HG02678 (cell line): ENCODE measurements at regions not wholly inside any gene's neighbourhood (a gene's known extent, or its start where the extent isn't known, plus 50 kb on each side); places are given as distances from the start of the nearest gene placed in this dataset.
A peak's percentile ranks its signal among the peaks of the same experiment; 100 is the strongest.
"Not testable (repeated sequence)": the region's sequence is repeated elsewhere in the genome, so short reads cannot be mapped to it uniquely, and the experiment has no call there.

Experiments
- ATAC-seq: cut with Tn5 transposase; IDR thresholded peaks from one replicate; pipeline ENCODE4 v1.9.1; 2021; ENCODE audit warnings: mild to moderate bottlenecking, moderate library complexity; ENCODE audit not compliant: unreplicated experiment

DNA sequence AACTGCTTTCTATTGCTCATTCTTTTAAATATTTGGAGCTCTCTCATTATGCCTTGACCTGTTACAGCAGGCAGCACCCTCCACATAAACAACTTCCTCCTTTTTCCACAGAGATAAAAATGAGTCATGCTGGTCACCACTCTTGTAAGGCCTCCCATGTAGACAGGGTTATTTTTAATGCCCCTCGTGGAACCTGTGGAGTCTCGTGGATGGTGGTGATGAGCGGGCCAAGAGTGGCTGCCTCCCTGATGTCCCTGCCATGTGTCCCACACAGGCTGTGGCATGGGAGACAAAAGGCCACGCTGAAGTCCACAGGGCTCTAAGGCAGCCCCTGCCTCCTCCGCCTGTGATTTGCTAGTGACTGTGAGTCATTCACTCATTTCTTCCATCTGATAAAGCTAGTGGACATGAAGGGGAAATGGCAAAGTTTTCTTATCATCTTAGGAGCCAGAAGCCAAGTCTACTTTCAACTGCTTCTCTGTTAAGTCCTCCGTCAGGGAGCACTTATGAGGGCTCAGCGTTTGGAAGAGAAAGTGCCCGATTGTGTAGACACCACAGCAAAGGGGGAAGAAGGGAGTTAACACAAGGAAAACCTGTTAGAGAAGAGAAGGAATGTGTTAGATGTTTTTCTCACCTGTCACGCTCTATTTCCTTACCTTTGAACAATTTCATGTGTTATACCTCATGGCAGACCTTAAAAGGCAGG is 121.6 kb upstream of the FAT1 start:
- no peak for ATAC-seq

DNA sequence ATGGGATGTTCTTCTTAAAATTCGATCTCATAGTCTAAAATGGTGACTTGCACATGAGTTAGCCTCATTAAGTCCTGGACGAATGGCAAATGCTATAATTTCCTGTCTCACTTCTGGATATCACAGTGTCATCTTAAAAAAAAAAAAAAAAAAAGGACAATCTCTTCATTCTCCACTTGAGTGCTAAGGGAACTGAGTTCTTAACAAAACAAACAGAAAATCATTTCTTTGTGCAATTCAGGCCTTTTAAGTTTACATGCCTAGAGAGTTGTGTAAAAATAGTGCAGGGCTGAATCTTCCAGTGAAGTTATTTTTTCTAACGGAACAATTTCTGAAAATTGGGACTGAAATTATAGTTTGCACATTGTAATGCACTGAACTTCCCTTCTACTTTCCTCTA is 122.8 kb upstream of the FAT1 start:
- no peak for ATAC-seq

DNA sequence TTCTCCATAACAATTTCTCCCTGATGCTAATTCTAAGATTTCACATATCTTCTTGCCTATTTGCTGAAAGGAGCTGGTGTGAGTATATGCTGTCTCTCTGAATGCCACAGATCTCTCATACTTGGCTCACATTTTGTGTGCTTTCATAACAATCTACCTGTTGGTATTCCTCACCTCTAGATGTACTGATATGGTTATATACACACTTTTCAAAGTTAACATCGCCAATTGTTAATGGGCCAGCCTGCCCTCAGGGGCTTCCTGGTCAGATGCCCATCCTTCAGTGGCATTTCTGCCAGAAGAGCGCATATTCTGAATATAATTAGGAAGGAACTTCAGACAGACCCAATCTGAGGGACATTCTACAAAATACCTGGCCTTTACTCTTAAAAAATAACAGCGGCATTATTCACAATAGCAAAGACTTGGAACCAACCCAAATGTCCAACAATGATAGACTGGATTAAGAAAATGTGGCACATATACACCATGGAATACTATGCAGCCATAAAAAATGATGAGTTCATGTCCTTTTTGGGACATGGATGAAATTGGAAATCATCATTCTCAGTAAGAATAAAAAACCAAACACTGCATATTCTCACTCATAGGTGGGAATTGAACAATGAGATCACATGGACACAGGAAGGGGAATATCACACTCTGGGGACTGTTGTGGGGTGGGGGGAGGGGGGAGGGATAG is 123.9 kb upstream of the FAT1 start:
- ATAC-seq = not testable (repeated sequence)

DNA sequence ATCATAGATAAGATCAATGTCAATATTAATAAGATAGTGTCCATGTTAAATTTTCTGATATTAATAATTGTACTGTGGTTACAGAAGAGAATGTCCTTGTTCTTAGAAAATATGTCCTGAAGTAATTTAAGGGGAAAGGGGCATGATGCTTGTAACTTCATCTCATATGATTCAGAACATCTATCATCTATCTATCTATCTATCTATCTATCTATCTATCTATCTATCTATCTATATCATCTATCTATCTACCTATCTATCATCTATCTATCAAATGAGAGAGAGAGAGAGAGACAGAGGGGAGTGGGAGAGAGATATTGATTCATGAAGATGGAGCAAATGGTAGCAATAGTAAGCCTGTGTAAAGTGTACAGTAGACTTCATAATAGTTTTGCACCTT is 124.8 kb upstream of the FAT1 start:
- no peak for ATAC-seq

DNA sequence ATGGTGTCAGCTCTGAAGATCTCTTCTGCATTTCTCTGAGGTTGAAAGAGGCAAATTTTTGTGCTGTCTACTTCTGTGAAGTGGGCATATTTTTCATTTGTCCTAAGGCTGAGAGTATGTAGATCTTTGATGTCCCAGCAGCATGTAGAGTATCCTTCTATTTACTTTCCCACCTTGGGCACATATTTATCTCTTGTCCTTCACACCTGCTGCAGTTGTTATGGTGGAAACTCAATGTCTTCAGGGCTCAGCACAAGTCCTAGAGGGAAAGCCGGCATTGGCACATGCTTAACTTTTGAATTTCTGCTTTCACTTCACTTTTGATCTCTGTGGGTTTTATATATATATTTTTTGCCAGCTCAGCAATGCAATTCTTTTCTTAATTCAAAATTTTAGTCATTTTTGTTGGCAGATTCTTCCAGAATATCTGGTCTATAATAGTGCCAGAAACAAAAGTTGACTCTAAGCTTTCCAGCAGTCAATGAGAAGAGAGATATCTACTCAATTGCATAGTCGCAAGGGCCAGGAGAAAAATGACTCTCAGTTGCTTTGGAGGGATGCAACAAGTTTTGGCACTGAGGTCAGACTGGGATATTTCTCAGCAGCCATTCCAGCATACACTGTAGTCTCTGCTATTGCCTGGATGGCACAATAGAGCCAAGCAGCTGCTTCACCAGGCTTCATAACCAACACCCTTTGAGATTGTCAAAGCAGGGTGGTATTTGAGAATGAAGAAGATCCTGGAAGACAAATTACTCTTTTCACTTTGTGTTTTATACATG is 127.8 kb upstream of the FAT1 start:
- no peak for ATAC-seq

DNA sequence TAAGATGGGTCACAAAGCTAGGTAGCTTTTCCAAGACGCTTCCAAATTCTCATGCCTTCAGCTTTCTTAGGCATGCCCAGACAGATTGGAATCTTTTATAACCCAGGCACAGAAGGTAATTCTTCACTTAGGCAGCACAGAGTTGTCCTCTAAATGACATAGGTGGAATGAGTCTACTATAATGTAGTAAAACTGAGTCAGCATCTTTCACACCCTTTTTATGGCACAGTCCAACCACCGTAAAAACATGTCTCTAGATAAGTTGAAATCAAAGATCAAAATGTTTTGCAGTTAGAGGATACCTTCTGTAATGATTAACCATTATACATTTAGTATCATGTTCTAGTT is 128.4 kb upstream of the FAT1 start:
- ATAC-seq = no peak

DNA sequence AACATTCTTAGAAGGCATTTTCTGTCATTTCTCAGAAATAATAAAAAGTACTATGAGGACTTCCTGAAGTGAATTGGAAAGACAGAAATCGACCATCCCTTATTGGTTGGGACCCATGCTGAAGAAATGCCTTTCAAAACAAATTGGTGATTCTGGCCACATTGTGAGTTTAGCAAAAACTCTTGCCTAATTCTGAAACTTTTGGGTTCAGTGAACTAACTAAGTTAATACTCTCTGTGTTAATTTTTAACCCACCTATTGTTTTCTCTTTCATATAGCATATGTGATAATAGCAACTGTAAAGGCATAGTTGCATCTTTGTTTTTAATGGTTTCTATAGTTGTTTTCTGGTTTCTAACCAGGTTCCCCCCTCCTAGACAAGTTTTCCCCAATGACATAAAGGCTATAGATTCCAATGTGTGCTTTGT is 129.3 kb upstream of the FAT1 start:
- ATAC-seq = peak; percentile 83

DNA sequence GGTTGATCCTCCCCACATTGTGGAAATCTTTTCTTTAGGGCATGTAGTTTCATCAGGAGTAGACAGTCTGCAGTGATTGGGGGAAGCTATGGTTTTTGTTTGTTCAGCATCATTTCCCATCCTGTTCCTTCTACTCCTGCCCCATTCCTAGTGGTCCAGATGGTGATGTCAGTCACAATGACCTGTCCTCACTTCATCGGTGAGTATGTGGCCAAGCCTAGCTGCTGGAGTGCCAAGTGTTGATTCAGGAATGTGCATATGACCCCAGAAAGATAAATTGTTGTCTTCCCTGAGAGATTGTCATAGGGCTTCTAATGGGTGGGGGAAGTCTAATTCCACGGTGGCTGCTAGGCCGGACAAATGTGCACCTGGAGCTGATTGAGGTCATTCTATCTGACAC is 130.6 kb upstream of the FAT1 start:
- ATAC-seq = no peak

DNA sequence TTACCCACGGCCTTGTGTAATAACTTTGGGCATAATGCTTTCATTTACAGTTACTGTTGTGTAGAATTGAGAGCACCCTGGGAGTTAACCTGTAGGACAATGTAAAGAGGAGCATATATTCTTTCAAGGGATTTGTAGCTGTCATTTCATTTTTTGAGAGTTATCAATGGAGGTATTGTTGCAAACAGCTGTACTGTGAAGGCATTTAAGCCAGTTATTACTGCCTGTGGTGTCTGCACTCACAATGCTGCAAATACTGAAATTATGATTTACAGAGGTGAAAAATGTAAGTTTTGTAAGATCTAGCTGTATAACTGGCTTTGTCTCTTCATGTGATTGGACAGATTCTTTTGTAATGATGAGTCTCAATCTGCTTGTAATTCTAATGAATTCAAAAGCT is 131.5 kb upstream of the FAT1 start:
- no peak for ATAC-seq

DNA sequence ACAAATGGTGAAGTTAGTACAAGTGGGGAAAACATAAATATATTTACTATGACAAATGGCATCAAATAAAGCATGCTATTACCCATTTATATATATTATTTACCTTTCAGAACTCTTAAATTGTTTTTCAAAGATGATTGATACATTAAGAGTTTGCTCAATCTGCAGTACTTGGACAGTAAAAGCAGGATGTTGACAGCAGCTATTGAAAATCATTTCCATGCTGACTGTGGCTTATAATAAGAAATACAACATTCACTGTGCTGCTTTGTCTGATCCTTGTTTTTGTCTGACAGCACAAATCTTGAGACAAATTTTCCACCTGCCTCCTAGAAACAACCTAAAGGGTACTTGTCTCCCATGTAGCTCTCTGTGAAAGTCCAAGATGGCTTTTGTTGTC is 134.1 kb upstream of the FAT1 start:
- no peak for ATAC-seq

DNA sequence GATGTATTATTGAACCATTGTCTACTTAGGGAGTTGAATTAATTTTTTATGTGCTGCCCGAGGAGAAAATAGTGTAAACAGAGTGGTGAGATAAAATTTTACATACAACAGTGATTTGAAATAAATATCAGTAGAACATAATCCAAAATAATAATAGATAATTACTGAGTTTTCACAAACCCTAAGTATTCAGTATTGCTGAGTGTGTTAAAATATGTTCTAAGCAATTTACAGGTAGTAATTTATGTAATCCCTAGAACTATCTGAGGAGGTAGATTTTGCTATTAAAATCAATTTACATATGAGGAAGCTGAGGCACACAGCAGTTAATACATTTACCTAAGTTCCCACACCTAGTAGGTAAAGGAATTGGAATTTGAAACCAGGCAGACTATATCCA is 134.7 kb upstream of the FAT1 start:
- no peak for ATAC-seq

DNA sequence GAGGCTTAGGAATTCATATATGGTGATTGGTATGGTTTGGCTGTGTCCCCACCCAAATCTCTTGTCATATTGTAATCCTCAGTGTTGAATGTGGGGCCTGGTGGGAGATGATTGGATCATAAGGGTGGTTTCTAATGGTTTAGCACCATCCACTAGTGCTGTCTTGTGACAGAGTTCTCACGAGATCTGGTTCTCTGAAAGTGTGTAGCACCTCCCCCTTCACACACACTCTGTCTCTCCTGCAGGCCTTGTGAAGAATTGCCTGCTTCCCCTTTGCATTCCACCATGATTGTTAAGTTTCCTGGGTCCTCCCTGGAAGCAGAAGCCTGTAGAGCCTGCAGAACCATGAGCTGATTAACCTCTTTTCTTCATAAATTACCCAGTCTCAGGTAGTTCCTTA is 135.8 kb upstream of the FAT1 start:
- no peak for ATAC-seq

DNA sequence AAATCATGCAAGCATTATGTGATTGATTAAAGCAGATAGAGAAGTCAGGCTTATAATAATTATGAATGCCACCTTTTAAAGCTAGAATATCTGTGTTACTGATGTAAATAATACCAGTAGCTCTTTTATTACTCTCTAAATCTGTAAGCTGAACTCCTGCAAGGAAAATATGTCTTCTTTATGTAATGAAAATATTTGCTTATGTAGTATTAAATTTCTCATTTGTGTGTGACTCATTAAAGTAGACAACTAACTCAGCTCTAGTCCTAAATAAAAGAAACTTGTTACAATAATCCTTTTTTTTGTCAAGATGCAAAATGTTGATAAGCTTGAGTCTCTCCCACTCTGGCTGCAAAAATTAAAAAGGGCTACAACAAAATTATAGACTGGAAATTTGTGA is 137.7 kb upstream of the FAT1 start:
- no peak for ATAC-seq

DNA sequence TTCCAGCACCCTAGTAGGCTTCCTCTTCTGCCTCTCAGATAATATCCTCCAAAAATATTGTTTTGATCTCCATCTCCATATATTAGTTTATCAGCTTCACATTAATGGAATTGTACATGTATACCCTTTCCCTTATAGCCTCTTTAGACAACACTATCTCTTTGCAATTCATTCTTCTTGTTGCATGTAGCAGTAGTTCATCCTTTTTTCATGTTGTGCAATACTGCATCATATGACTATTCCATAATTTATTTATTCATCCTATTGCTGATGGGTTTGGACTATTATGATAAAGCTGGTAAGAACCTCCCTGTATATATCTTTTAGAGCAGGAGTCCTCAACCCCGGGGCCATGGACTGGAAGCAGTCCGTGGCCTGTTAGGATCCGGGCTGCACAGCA is 148.2 kb upstream of the FAT1 start:
- no peak for ATAC-seq

DNA sequence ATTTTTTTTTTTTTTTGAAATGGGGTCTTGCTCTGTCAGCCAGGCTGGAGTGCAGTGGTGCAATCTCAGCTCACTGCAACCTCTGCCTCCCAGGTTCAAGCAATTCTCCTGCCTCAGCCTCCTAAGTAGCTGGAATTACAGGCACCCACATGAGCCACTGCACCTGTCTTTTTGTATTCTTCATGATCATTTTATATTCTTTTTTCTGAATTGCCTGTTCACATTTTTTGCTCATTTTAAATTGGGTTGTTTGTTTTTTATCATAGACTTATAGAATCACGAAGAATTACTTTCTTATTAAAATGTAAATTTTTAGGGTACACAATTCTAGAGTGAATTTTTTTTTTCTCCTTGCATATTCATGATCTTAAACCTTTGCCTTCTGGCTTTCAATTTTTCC is 149.4 kb upstream of the FAT1 start:
- not testable (repeated sequence) for ATAC-seq

DNA sequence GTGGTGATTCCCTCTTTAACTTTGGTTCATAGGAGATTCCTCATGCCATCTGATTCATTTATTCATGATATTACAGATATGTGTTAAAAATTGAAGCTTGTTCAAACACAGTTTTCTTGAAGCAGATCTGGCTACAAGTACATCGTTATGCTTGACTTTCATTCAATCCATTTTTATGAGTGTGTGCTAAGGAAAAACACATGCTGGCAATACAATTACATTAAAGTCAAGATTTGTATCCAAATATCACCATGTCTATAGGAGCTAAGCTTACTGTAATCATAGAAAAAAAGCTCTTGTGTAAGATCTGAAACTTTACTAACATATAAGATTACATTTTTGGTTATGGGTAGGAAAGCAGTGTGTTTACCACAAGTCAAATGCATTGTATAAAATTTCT is 151.8 kb upstream of the FAT1 start:
- ATAC-seq = no peak

DNA sequence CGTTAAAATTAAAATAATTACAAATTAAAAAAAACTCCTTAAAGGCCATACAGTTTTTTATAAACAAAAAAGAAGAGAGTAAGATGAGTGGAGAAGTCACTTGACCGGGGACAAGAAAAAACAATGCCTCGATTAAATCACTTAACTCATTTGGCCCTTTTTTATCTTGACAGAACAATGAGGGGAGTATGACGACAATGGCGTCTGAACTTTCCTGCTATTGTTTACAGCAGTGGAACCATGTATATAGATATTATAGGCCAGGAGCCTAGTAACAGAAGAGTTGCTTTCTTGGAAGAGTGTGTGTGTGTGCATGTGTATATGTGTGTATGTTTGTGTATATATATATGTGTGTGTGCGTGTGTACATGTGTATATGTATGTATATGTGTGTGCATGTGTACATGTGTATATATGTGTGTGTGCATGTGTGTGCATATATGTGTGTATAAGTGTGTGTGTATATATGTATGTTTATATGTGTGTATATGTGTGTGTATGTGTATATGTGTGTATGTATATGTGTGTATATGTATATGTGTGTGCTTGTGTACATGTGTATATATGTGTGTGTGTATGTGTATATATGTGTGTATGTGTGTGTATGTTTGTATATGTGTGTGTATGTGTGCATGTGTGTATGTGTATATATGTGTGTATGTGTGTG is 153.4 kb upstream of the FAT1 start:
- no peak for ATAC-seq

DNA sequence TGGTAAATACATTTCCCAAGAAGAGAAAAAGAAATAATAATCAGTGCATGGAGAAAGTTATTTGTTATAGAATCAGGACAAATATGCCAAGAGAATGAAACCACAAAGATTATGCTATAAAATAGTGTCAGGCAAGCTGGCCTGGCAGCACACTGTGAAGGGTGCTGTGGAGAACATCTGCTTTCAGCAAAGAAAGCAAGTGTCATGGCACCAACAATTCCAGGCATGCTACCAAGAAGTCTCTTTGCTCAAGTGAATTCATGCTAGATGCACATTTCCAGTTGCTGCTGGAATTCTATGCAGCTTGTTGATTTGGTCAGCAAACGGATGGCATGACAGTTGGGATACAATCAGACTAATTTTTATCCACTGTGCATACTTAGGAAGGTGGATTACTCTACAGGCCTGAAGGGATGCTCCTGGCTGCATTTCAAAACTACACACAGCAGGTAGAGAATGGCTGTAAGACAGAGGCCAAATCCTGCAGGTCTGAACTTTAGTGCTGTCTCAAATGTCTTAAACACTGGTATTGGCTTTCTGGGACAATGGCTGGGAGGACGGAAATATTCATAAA is 154.6 kb upstream of the FAT1 start:
- ATAC-seq = no peak

DNA sequence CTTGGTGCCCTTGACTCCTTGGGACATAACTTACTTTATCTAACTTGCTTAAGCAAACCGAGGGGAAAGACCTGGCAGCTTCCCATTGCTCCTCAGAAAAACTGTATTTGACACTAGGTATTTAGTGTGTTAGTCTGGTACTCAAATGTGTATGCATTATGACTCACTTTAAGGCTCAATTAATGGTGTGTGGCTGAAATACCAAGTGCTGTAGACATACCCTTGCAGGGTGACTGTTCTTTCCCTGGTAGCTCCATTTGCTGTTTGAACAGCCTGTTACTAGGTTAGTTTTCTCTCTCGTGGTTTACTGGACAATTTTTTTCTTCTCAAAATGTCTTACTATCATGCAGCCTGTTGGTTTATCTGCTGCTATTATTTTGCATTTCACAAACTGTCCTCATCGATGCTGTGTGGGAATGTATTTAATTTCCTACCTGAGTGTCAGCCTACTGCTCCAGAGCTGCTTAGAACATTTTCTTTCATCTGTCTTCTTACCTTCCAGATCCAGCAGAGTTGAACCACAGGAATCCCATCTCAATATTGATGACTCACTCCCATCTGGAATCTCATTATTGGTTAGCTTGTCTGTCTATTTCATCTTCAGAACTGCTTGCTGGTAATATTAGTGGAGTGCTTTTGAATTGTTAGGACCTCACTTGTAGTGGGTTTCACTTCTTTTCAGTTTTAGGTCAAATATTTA is 158.0 kb upstream of the FAT1 start:
- peak; percentile 11 for ATAC-seq

DNA sequence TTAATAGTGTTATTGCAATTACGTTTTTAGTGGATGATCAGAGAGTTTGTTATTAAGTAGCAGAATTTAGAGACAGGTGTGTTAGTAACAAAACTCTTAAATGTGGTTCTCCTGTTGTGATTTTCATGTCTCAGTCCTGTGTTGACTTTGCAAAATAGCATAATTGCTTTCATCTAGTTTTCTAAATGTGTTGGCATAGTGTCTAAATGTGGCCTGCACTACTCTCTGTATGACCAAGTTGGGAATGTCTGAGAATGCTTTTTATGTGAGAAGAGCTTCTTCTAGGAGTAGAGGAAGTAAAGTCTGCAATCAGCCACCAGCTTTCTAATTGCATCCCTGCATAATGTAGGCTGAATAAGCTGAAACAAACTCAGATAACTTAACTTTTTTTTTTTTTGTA is 158.6 kb upstream of the FAT1 start:
- ATAC-seq = peak; percentile 64

DNA sequence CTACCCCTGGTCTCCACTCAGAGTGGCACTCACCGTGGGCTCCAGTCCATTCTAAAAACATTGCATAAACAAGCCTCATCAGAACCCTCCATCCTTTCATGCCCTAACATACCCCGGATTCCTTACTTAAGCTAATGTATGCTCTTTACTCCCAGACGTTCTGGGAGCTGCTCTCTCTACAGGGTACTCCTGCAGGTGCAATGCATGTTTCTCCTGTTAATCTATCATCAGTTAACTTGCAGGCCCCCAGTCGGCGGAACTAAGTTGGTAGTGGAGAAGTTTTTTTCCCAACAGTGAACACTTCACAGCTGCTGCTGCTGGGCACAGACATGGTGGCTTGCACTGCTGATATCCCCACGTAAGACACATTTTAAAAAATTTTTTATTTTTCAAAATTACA is 161.6 kb upstream of the FAT1 start:
- no peak for ATAC-seq
